Astrocyte of the cerebellum (primary cell): ENCODE measurements at regions not wholly inside any gene's neighbourhood (a gene's known extent, or its start where the extent isn't known, plus 50 kb on each side); places are given as distances from the start of the nearest gene placed in this dataset.

ENCODE experiments used
- DNase-seq: peaks from one replicate; pipeline ENCODE4 v3.0.0-alpha.2; 2011; ENCODE audit warnings: low read depth
- H3K4me3 ChIP-seq: 2 replicates; pipeline ENCODE4 v1.5.1; 2011; ENCODE audit warnings: mild to moderate bottlenecking, low read depth, low read length, moderate library complexity
- in situ Hi-C: cut with HindIII; loops from 2 replicates; pipeline ENCODE4 v1.10.0; 2017; ENCODE audit warnings: low sequenced_read_pairs
- TF ChIP-seq, protein P1 (sequence below): IDR thresholded peaks from 2 replicates; pipeline ENCODE4 v1.5.1; 2012; ENCODE audit warnings: low read length, low read depth, moderate library complexity, mild to moderate bottlenecking; ENCODE audit errors: missing control alignments

DNA sequence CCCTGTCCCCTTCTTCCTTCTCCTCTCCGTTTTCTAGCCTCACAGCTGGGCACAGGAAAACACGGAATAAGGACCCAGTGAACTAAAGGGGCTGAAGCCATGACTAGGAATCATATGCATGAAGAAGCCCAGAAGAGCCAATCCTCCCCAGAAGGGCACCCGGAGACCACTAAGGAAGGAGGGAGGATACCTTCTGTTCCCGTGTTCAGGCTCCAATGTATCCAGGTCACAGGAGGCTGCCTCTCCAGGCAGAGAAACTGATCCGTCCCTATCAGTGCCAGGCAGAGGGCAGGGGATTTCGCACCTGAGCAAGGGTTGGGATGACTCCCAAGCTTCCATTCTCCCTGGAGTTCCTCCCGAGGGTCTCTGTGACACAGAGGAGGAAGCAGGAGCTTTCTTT is 246.6 kb downstream of the SNX10 start:
- no peak for DNase-seq
- no peak overlapping the region for H3K4me3 ChIP-seq
- TF ChIP-seq, protein P1, sequence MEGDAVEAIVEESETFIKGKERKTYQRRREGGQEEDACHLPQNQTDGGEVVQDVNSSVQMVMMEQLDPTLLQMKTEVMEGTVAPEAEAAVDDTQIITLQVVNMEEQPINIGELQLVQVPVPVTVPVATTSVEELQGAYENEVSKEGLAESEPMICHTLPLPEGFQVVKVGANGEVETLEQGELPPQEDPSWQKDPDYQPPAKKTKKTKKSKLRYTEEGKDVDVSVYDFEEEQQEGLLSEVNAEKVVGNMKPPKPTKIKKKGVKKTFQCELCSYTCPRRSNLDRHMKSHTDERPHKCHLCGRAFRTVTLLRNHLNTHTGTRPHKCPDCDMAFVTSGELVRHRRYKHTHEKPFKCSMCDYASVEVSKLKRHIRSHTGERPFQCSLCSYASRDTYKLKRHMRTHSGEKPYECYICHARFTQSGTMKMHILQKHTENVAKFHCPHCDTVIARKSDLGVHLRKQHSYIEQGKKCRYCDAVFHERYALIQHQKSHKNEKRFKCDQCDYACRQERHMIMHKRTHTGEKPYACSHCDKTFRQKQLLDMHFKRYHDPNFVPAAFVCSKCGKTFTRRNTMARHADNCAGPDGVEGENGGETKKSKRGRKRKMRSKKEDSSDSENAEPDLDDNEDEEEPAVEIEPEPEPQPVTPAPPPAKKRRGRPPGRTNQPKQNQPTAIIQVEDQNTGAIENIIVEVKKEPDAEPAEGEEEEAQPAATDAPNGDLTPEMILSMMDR = no peak
- in situ Hi-C loops = no loop called here

DNA sequence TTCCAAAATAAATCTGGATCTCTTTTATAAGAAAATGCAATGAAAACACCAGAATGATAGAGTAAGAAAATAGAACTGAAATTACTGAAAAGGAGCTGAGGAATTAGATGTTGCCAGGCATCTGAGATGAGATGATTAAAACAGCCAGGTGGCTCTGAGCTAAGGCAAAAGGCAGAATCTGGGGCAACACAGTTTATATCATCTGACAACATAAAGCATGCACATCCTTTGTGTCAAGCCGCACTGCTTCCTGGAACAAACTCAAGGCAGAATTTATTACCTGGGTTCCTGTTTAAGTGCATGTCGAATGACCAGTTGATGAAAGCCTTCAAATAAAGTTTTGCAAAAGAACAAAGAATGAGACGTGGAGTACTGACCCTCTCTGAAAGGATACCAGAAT is 247.0 kb downstream of the SNX10 start:
- no peak for DNase-seq
- no peak overlapping the region for H3K4me3 ChIP-seq
- TF ChIP-seq, protein P1 = no peak
- in situ Hi-C loops = no loop called here

DNA sequence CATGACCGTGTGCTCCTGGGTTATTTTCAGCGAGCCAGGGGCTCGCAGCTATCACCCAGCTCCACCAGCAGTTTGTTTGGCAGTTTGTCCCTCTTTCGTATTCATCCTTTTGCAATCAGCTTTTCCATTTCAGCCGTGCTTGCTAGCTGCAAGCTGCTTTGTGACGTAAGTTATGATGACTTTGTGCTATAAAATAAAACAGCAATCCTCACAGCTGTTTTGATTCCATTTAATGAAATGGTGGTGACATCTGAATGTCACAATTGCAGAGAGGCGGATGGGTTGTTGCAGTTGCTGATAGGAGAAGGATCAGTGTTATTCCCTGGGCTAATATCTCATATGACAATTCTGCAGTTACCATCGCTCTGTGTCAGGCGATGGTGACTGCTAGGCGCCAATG is 251.7 kb downstream of the SNX10 start:
- in situ Hi-C loops = no loop called here
- TF ChIP-seq, protein P1 = no peak
- H3K4me3 ChIP-seq = no peak overlapping the region
- DNase-seq = no peak

DNA sequence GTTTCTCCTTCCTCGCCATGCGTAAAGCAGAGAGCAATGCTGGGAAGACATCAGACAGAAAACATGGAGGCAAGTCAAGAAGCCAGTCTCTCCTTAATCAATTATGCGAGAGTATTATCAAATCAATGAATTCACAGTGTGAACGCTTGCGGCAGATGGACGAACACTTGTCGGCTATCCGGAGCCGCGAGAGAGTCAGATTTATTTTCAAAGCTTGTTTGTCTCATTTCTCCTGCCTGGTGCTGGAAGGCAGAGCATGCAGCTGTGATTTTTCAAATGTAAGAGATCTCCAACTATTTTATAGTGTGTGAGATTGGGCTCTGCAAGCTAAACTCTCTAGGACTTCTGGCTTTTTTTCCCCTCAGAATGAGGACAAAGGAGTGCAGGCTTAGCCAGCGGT is 252.3 kb downstream of the SNX10 start:
- in situ Hi-C loops = no loop called here
- no peak for DNase-seq
- no peak overlapping the region for H3K4me3 ChIP-seq
- TF ChIP-seq, protein P1 = no peak

DNA sequence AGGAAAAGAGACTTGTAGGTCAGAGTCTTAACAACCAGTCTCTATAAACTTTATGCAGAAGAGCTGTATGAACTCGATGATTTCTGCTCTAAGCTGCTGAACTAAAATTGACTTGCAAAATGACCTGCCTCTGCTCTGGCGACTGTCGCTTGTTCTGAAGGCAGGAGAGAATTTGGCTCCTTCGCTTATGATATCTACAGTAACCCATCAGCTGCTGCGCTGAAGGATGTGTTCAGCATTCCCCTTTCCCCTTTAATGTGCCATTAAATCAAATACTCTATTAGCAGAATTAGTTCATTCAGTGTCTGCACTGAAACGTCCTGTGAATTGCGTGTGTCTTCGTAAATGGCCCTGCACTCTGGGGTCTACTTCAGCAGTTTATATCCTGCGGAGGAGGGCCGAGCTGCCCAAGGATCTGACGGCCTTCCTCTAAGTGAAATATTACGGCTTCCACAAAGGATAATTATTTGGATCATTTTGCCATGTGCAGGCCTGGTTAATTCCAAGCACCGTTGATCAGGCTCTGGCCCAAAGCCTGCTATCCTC is 254.9 kb downstream of the SNX10 start:
- DNase-seq = no peak
- in situ Hi-C loops = no loop called here
- TF ChIP-seq, protein P1 = no peak
- no peak overlapping the region for H3K4me3 ChIP-seq

DNA sequence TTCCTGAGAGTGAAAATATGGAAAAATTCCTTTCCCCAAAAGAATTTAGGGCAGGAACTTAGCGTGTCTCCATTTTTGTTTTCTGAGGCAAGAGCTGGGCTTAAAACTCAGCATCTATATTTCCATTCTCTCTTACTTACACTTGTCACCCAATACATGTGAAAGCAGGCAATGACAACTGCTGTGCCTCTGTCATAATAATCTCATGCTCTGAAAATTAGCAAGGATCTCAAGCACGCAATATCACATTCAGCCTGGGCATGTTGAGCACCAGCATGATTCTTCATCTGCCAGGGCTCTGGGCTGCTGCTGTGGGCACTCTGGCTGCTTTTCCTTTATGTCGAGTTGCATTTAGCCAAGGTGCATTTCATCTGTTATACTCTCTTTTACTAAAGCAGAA is 255.5 kb downstream of the SNX10 start:
- no peak for DNase-seq
- in situ Hi-C loops = no loop called here
- TF ChIP-seq, protein P1 = no peak
- no peak overlapping the region for H3K4me3 ChIP-seq
